Hematopoietic multipotent progenitor cell (in vitro differentiated cells): ENCODE measurements at regions not wholly inside any gene's neighbourhood (a gene's known extent, or its start where the extent isn't known, plus 50 kb on each side); places are given as distances from the start of the nearest gene placed in this dataset.
"Not testable (repeated sequence)": the region's sequence is repeated elsewhere in the genome, so short reads cannot be mapped to it uniquely, and the experiment has no call there.

Experiments
- DNase-seq, 3 donors: peaks; one replicate each; pipeline ENCODE4 v3.0.0-alpha.2; 2011 to 2015; ENCODE audit warnings: low read depth in 2 of 3, low spot score in 2 of 3

GRCh38 chr7:135872861-135873260 lies 104.3 kb downstream of the MTPN start:
- DNase-seq, result not testable (repeated sequence)

- no peak for DNase-seq
Measured at GRCh38 chr7:135862586-135863340, 114.2 kb upstream of the FAM180A start.

- no peak for DNase-seq
Measured at GRCh38 chr7:135859538-135859937, 110.9 kb upstream of the FAM180A start.

GRCh38 chr7:135858851-135859250 lies 110.2 kb upstream of the FAM180A start:
- no peak for DNase-seq

- no peak for DNase-seq
Measured at GRCh38 chr7:135858379-135858778, 109.8 kb upstream of the FAM180A start.

GRCh38 chr7:135857519-135858274 lies 109.1 kb upstream of the FAM180A start:
- no peak for DNase-seq

GRCh38 chr7:135856356-135857144 lies 107.9 kb upstream of the FAM180A start:
- no peak for DNase-seq

GRCh38 chr7:135855846-135856245 lies 107.2 kb upstream of the FAM180A start:
- peak in 1 of 3 donors; percentile 11 for DNase-seq

GRCh38 chr7:135853499-135853898 lies 104.9 kb upstream of the FAM180A start:
- no peak for DNase-seq

- DNase-seq, result no peak
Measured at GRCh38 chr7:135853008-135853407, 104.4 kb upstream of the FAM180A start.

- no peak for DNase-seq
Measured at GRCh38 chr7:135847242-135847641, 98.6 kb upstream of the FAM180A start.

GRCh38 chr7:135846339-135846738 lies 97.7 kb upstream of the FAM180A start:
- DNase-seq, result no peak

GRCh38 chr7:135845415-135846075 lies 96.9 kb upstream of the FAM180A start:
- DNase-seq, result no peak

GRCh38 chr7:135844903-135845302 lies 96.3 kb upstream of the FAM180A start:
- DNase-seq, result no peak

- peak in 1 of 3 donors; percentile 46 for DNase-seq
Measured at GRCh38 chr7:135843214-135843613, 94.6 kb upstream of the FAM180A start.

- no peak for DNase-seq
Measured at GRCh38 chr7:135842446-135843179, 94.0 kb upstream of the FAM180A start.

GRCh38 chr7:135840591-135840990 lies 92.0 kb upstream of the FAM180A start:
- no peak for DNase-seq

- no peak for DNase-seq
Measured at GRCh38 chr7:135837675-135838074, 89.1 kb upstream of the FAM180A start.

GRCh38 chr7:135834266-135834665 lies 85.7 kb upstream of the FAM180A start:
- no peak for DNase-seq

- DNase-seq, result no peak
Measured at GRCh38 chr7:135833642-135834041, 85.0 kb upstream of the FAM180A start.
